B cell (primary cell): ENCODE measurements at regions not wholly inside any gene's neighbourhood (a gene's known extent, or its start where the extent isn't known, plus 50 kb on each side); places are given as distances from the start of the nearest gene placed in this dataset.

Experiments
- ATAC-seq: fragments of 200-7000 bp; cut with Tn5 transposase; one replicate; pipeline ENCODE4 v1.10.0; 2021; ENCODE audit warnings: low read depth, mild to moderate bottlenecking, moderate number of reproducible peaks, moderate library complexity
- CTCF ChIA-PET: fragments of 350-600 bp; sonication (Branson Sonifier 250); formaldehyde crosslinking; loops from one replicate; lab custom pipeline; 2021; ENCODE audit warnings: antibody characterized with exemption, inconsistent platforms; lab: Charles Lee
- POLR2A ChIA-PET: fragments of 350-600 bp; sonication (Branson Sonifier 250); formaldehyde crosslinking; loops from one replicate; lab custom pipeline; 2021; ENCODE audit warnings: antibody characterized with exemption; lab: Charles Lee
- DNase-seq: peaks from one replicate; pipeline ENCODE4 v3.0.0; 2013
- H2AFZ ChIP-seq: 2 replicates; pipeline ENCODE4 v1.6.1; 2012; ENCODE audit warnings: mild to moderate bottlenecking, low read depth, low read length; ENCODE audit not compliant: insufficient read depth, poor library complexity, severe bottlenecking
- H3K27ac ChIP-seq, 2 donors: 1 replicate in 1 of 2; 2 replicates in 1 of 2; pipeline ENCODE4 v1.5.1; 2012 to 2013; ENCODE audit warnings: low read length in 2 of 2, mild to moderate bottlenecking in 2 of 2, moderate library complexity in 1 of 2
- H3K27me3 ChIP-seq, 4 experiments: fragments of 200-600 bp in 1 of 4; sonication (generic) in 1 of 4; replicated peaks in 1 of 4; 1 replicate in 2 of 4; 2 replicates in 2 of 4; pipeline versions ENCODE4 v1.6.1 to v1.7.0; 2013 to 2016; ENCODE audit warnings: low read length in 3 of 4, mild to moderate bottlenecking in 2 of 4, mixed read lengths in 1 of 4, moderate library complexity in 1 of 4; ENCODE audit not compliant: insufficient read depth in 4 of 4, control insufficient read depth in 3 of 4; ENCODE audit errors: control extremely low read depth in 1 of 4
- H3K36me3 ChIP-seq, 2 experiments: replicated peaks in 1 of 2; 1 replicate in 1 of 2; 2 replicates in 1 of 2; pipeline versions ENCODE4 v1.6.1 to v1.7.1; 2013; ENCODE audit warnings: low read length in 1 of 2; ENCODE audit not compliant: insufficient read depth in 2 of 2, control insufficient read depth in 1 of 2; ENCODE audit errors: control extremely low read depth in 1 of 2, extremely low read depth in 1 of 2
- H3K4me1 ChIP-seq, 2 donors: fragments of 200-600 bp in 1 of 2; sonication (generic) in 1 of 2; 1 replicate in 1 of 2; 2 replicates in 1 of 2; pipeline versions ENCODE4 v1.5.1 to v1.6.1; 2013 to 2017; ENCODE audit warnings: low read length in 2 of 2; ENCODE audit not compliant: control insufficient read depth in 2 of 2, insufficient read depth in 2 of 2
- H3K4me2 ChIP-seq: replicated peaks from 2 replicates; pipeline ENCODE3; 2012; ENCODE audit warnings: mild to moderate bottlenecking, low read depth, low read length; ENCODE audit not compliant: poor library complexity, severe bottlenecking
- H3K4me3 ChIP-seq, 5 experiments: fragments of 200-600 bp in 1 of 5; sonication (generic) in 1 of 5; 1 replicate in 3 of 5; 2 replicates in 2 of 5; pipeline versions ENCODE4 v1.5.1 to v1.7.0; 2011 to 2016; ENCODE audit warnings: low read length in 4 of 5, mild to moderate bottlenecking in 4 of 5, low read depth in 2 of 5, control low read depth in 1 of 5, moderate library complexity in 1 of 5; ENCODE audit not compliant: insufficient read depth in 1 of 5; ENCODE audit errors: control extremely low read depth in 1 of 5, extremely low read depth in 1 of 5
- H3K79me2 ChIP-seq: fragments of 200-600 bp; sonication (generic); one replicate; pipeline ENCODE4 v1.6.0; 2016; ENCODE audit warnings: low read length; ENCODE audit not compliant: control insufficient read depth, insufficient read depth
- H3K9ac ChIP-seq: fragments of 200-600 bp; sonication (generic); 2 replicates; pipeline ENCODE4 v1.6.1; 2017; ENCODE audit warnings: mild to moderate bottlenecking, low read length, moderate library complexity
- H3K9me3 ChIP-seq, 3 donors: one replicate each; pipeline versions ENCODE4 v1.6.1 to v1.7.1; 2013; ENCODE audit warnings: low read length in 2 of 3; ENCODE audit not compliant: control insufficient read depth in 2 of 3, insufficient read depth in 1 of 3; ENCODE audit errors: control extremely low read depth in 1 of 3
- H4K20me1 ChIP-seq: 2 replicates; pipeline ENCODE4 v1.6.0; 2012; ENCODE audit warnings: mild to moderate bottlenecking, low read length; ENCODE audit not compliant: insufficient read depth, control insufficient read depth, poor library complexity, severe bottlenecking
- H3K27ac Mint-ChIP-seq: one replicate; pipeline ENCODE4 v1.8.0; 2021; ENCODE audit warnings: mixed read lengths
- H3K27me3 Mint-ChIP-seq: one replicate; pipeline ENCODE4 v1.8.0; 2021; ENCODE audit warnings: mixed read lengths
- H3K4me1 Mint-ChIP-seq: one replicate; pipeline ENCODE4 v1.8.0; 2021; ENCODE audit warnings: mixed read lengths
- H3K4me3 Mint-ChIP-seq: one replicate; pipeline ENCODE4 v1.8.0; 2021; ENCODE audit warnings: mixed read lengths
- H3K9me3 Mint-ChIP-seq: one replicate; pipeline ENCODE4 v1.8.0; 2022; ENCODE audit warnings: mixed read lengths; ENCODE audit not compliant: insufficient read depth
- CTCF ChIP-seq: fragments of 200-600 bp; IDR thresholded peaks from one replicate; pipeline ENCODE4 v1.8.0; 2022; ENCODE audit warnings: antibody characterized with exemption, mild to moderate bottlenecking
- EZH2 ChIP-seq: IDR thresholded peaks from 2 replicates; pipeline ENCODE4 v1.6.1; 2012; ENCODE audit warnings: borderline replicate concordance, low read depth, mild to moderate bottlenecking, moderate library complexity, low read length; ENCODE audit not compliant: insufficient read depth, poor library complexity, severe bottlenecking
- WGBS: methylation state at CpG from one replicate; pipeline ENCODE4 v1.1.5; 2013; ENCODE audit warnings: missing lambda C conversion rate; ENCODE audit not compliant: insufficient coverage; 5-methylcytosine and 5-hydroxymethylcytosine counted together
- intact Hi-C: fragments of 100-400 bp; cut with micrococcal nuclease; formaldehyde crosslinking; loops from one replicate; pipeline ENCODE4 v1.10.0; 2022

DNA sequence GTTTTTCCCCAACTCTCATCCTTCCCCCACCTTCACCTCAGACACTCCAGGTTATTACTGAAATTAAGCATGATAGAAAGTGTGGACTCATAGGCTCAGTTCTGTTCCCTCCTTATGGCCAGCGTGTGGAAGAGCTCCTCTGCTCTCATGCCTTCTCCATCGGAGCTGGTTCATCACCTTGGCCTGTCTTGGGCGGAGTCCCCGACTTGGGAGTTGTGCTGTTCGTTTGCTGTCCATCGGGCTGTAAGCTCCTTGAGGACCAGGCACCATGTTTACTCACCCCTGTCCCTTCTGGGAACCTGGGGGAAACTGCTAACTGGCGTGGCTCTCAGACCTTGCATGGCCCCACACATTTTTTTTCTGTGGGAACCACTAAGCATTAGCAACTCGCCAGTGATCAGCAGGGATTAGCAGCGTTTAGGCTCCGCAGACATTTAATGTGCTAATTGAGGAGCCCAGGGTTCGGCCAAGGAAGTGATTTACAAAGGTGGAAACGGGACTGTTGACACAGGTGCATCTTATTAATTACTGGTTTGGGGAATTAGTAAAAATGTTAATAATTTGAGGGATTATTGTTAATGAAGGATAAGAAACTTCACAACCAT, 123.8 kb downstream of the TM9SF2 start:
- DNase-seq, result no peak
- H3K9me3 ChIP-seq, result no peaks in the 10 kb centered on the region
- WGBS, result 97% methylated on average over 10 of the region's 12 CpGs
- H3K27me3 ChIP-seq, result no peaks in the 10 kb centered on the region
- TF ChIP-seq EZH2, result no peak
- no peak for TF ChIP-seq CTCF
- ChIA-PET POLR2A (no interaction called here), CTCF (no interaction called here)
- no peak overlapping the region for H3K9ac ChIP-seq
- Mint-ChIP-seq H3K4me1 (no peaks in the 10 kb centered on the region), H3K27ac (no peak overlapping the region), H3K4me3 (no peak overlapping the region), H3K9me3 (no peaks in the 10 kb centered on the region), H3K27me3 (no peaks in the 10 kb centered on the region)
- no peak for ATAC-seq
- no peak overlapping the region for H3K4me2 ChIP-seq
- H3K4me1 ChIP-seq, result no peaks in the 10 kb centered on the region
- peaks cover 43% of the 10 kb centered on the region for H3K79me2 ChIP-seq
- no peaks in the 10 kb centered on the region for H3K36me3 ChIP-seq
- no peaks in the 10 kb centered on the region for H4K20me1 ChIP-seq
- no peak overlapping the region for H2AFZ ChIP-seq
- intact Hi-C loops, result no loop called here
- H3K27ac ChIP-seq, result no peak overlapping the region
- no peak overlapping the region for H3K4me3 ChIP-seq

DNA sequence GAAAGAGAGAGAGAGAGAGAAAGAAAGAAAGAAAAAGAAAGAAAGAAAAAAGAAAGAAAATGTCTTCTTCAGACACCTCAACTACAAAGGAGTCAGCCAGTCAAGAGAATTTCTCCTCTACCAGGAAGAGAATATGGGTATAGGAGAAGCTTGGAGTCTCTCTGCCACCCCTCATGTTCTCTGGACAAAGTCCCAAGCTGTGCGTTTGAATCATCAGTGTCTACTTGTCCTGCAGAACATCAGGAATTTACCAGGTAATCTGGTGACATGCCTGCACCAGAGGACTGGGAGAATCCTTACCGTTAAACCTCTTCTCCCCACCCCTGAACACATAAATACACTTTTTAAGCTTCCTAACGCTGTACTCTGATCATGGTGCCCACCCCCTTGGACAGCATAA, 119.5 kb downstream of the TM9SF2 start:
- Mint-ChIP-seq H3K9me3 (no peaks in the 10 kb centered on the region), H3K27ac (no peak overlapping the region), H3K4me3 (no peak overlapping the region), H3K4me1 (peaks cover 3% of the 10 kb centered on the region), H3K27me3 (no peaks in the 10 kb centered on the region)
- Histone ChIP-seq H3K9me3 (no peaks in the 10 kb centered on the region), H3K4me2 (no peak overlapping the region), H2AFZ (no peak overlapping the region), H4K20me1 (no peaks in the 10 kb centered on the region), H3K27ac (no peak overlapping the region), H3K36me3 (no peaks in the 10 kb centered on the region), H3K9ac (no peak overlapping the region), H3K27me3 (no peaks in the 10 kb centered on the region), H3K4me1 (peaks cover 0 to 3% of the 10 kb centered on the region in 2 donors), H3K79me2 (peaks cover 61% of the 10 kb centered on the region), H3K4me3 (no peak overlapping the region)
- intact Hi-C loops, result no loop called here
- ChIA-PET CTCF (no interaction called here), POLR2A (no interaction called here)
- TF ChIP-seq EZH2, result no peak
- no peak for TF ChIP-seq CTCF
- 98% methylated on average over 3 of the region's 3 CpGs for whole genome bisulfite sequencing
- no peak for ATAC-seq
- no peak for DNase-seq
